HepG2 (cell line): ENCODE measurements at regions not wholly inside any gene's neighbourhood (a gene's known extent, or its start where the extent isn't known, plus 50 kb on each side); places are given as distances from the start of the nearest gene placed in this dataset.

ENCODE experiments used
- ATAC-seq: fragments of 200-7000 bp; cut with Tn5 transposase; 3 replicates; pipeline ENCODE4 v1.9.1; 2020; ENCODE audit warnings: mild to moderate bottlenecking, moderate library complexity
- BruUV-seq: library from RNA; stranded (reverse); fragments of 400-500 nt; replicated peaks from 2 replicates; lab custom pipeline; 2021; lab: Mats Ljungman, UMichigan
- CTCF ChIA-PET: fragments of 300-600 bp; formaldehyde crosslinking; extraction: SDS; loops from one replicate; lab custom pipeline; 2021; ENCODE audit warnings: low total read pairs, inconsistent platforms, low intra/inter-chr PET ratio; lab: Yijun Ruan, JAX
- POLR2A ChIA-PET: fragments of 350-600 bp; sonication (Branson Sonifier 250); formaldehyde crosslinking; loops from one replicate; lab custom pipeline; 2020; ENCODE audit warnings: antibody characterized with exemption, inconsistent platforms; lab: Yijun Ruan, JAX
- DNase-seq: peaks from one replicate; pipeline ENCODE4 v3.0.0-alpha.2; 2015; ENCODE audit warnings: low spot score
- FAIRE-seq: peaks from 3 replicates; lab custom pipeline; 2011; peaks lifted over from hg19 to GRCh38; lab: Jason Lieb, UNC
- H2AFZ ChIP-seq: one replicate; pipeline ENCODE4 v1.6.1; 2011; ENCODE audit warnings: low read length, inconsistent platforms
- H3K27ac ChIP-seq: fragments of 300-600 bp; 3 replicates; pipeline ENCODE4 v1.8.0; 2011; ENCODE audit warnings: mixed run types, mild to moderate bottlenecking, mixed read lengths, low read length, inconsistent platforms; ENCODE audit not compliant: insufficient read depth; ENCODE audit errors: extremely low read length
- H3K27me3 ChIP-seq, 2 experiments: fragments of 200-600 bp in 1 of 2; 2 replicates in 1 of 2; 3 replicates in 1 of 2; pipeline versions ENCODE4 v1.6.0 to v1.8.0; 2011; ENCODE audit warnings: low read length in 2 of 2, mild to moderate bottlenecking in 2 of 2, moderate library complexity in 2 of 2, inconsistent platforms in 1 of 2; ENCODE audit not compliant: insufficient read depth in 2 of 2, control insufficient read depth in 1 of 2
- H3K36me3 ChIP-seq, 2 experiments: fragments of 200-600 bp in 1 of 2; replicated peaks in 1 of 2; 2 replicates in 1 of 2; 3 replicates in 1 of 2; pipeline versions ENCODE4 v1.5.1 to v1.8.0; 2011; ENCODE audit warnings: low read length in 2 of 2, inconsistent platforms in 1 of 2; ENCODE audit not compliant: insufficient read depth in 2 of 2, control insufficient read depth in 1 of 2
- H3K4me1 ChIP-seq: 2 replicates; pipeline ENCODE4 v1.5.1; 2012; ENCODE audit warnings: low read length, inconsistent platforms; ENCODE audit not compliant: insufficient read depth
- H3K4me2 ChIP-seq: 2 replicates; pipeline ENCODE4 v1.6.0; 2011; ENCODE audit warnings: low read depth, low read length, inconsistent platforms
- H3K4me3 ChIP-seq, 3 experiments: fragments of 200-600 bp in 1 of 3; sonication (generic), shearing (Covaris generic) in 1 of 3; replicated peaks in 1 of 3; 2 replicates each; pipeline ENCODE4 v1.5.1; 2011 to 2016; ENCODE audit warnings: low read length in 3 of 3, inconsistent platforms in 2 of 3, low read depth in 2 of 3, mild to moderate bottlenecking in 2 of 3, control low read depth in 1 of 3, mixed read lengths in 1 of 3; ENCODE audit not compliant: insufficient read depth in 1 of 3
- H3K79me2 ChIP-seq: one replicate; pipeline ENCODE4 v1.6.1; 2011; ENCODE audit warnings: low read length, inconsistent platforms; ENCODE audit not compliant: insufficient read depth
- H3K9ac ChIP-seq: 2 replicates; pipeline ENCODE4 v1.6.0; 2011; ENCODE audit warnings: mild to moderate bottlenecking, low read depth, low read length, inconsistent platforms; ENCODE audit not compliant: insufficient read depth
- H3K9me3 ChIP-seq: 2 replicates; pipeline ENCODE4 v1.5.1; 2012; ENCODE audit warnings: mild to moderate bottlenecking, low read length
- H4K20me1 ChIP-seq: 2 replicates; pipeline ENCODE4 v1.6.0; 2011; ENCODE audit warnings: inconsistent platforms, mild to moderate bottlenecking, low read length, moderate library complexity; ENCODE audit not compliant: insufficient read depth
- ASH2L ChIP-seq: fragments of 300-600, 200-600 bp; sonication (generic); IDR thresholded peaks from 2 replicates; pipeline ENCODE4 v1.7.0; 2017; ENCODE audit warnings: low read depth, mild to moderate bottlenecking, moderate library complexity, mixed read lengths, low read length; ENCODE audit not compliant: insufficient read length
- ATF7 ChIP-seq, 2 experiments: fragments of 450-650 bp in 1 of 2; sonication (generic) in 1 of 2; formaldehyde crosslinking in 1 of 2; IDR thresholded peaks; 2 replicates each; pipeline versions ENCODE4 v1.4.0 to v1.6.1; 2016 to 2020; ENCODE audit warnings: antibody characterized with exemption in 1 of 2, mild to moderate bottlenecking in 1 of 2, missing genetic modification reagents in 1 of 2
- CEBPB ChIP-seq: IDR thresholded peaks from 2 replicates; pipeline ENCODE4 v1.6.1; 2011; ENCODE audit warnings: low read depth, low read length, improper control_type of control experiment, borderline replicate concordance
- FOSL2 ChIP-seq: sonication (generic); formaldehyde crosslinking; IDR thresholded peaks from 2 replicates; pipeline ENCODE4 v1.4.0; 2020; ENCODE audit warnings: missing genetic modification reagents
- MAZ ChIP-seq, 2 experiments: sonication (generic) in 1 of 2; formaldehyde crosslinking in 1 of 2; IDR thresholded peaks; 2 replicates each; pipeline versions ENCODE4 v1.5.0 to v1.6.1; 2012 to 2020; ENCODE audit warnings: low read depth in 2 of 2, mild to moderate bottlenecking in 2 of 2, borderline replicate concordance in 1 of 2, improper control_type of control experiment in 1 of 2, low read length in 1 of 2, missing genetic modification reagents in 1 of 2, moderate library complexity in 1 of 2
- NFE2L1 ChIP-seq: sonication (generic); formaldehyde crosslinking; IDR thresholded peaks from 2 replicates; pipeline ENCODE4 v1.4.0; 2020; ENCODE audit warnings: missing genetic modification reagents, mild to moderate bottlenecking, borderline replicate concordance
- PATZ1 ChIP-seq: sonication (generic); formaldehyde crosslinking; IDR thresholded peaks from 2 replicates; pipeline ENCODE4 v1.4.0; 2020; ENCODE audit warnings: missing genetic modification reagents
- PCBP1 ChIP-seq: fragments of 200-400 bp; formaldehyde crosslinking; IDR thresholded peaks from 2 replicates; pipeline ENCODE4 v1.6.1; 2017; ENCODE audit warnings: mild to moderate bottlenecking, low read depth, low read length, borderline replicate concordance
- ZFP91 ChIP-seq: sonication (generic); formaldehyde crosslinking; IDR thresholded peaks from 2 replicates; pipeline ENCODE4 v1.9.0; 2022; ENCODE audit warnings: missing genetic modification reagents, mild to moderate bottlenecking, borderline replicate concordance
- ZNF33B ChIP-seq: sonication (generic); formaldehyde crosslinking; IDR thresholded peaks from 2 replicates; pipeline ENCODE4 v1.5.1; 2020; ENCODE audit warnings: mild to moderate bottlenecking, missing genetic modification reagents
- ZNF629 ChIP-seq: sonication (generic); formaldehyde crosslinking; conservative IDR thresholded peaks from 2 replicates; pipeline ENCODE4 v1.5.0; 2020; ENCODE audit warnings: missing genetic modification reagents
- ZSCAN25 ChIP-seq: sonication (generic); formaldehyde crosslinking; IDR thresholded peaks from 2 replicates; pipeline ENCODE4 v1.8.0; 2022; ENCODE audit warnings: mild to moderate bottlenecking, missing genetic modification reagents
- WGBS: methylation state at CpG from one replicate; pipeline ENCODE4 v1.1.6; 2017; ENCODE audit warnings: low lambda C conversion rate; 5-methylcytosine and 5-hydroxymethylcytosine counted together
- in situ Hi-C: cut with HindIII; loops from 2 replicates; pipeline ENCODE4 v1.10.0; 2017; ENCODE audit warnings: low pct_unique_long_range_greater_than_20kb; ENCODE audit not compliant: extremely low pct_ligation_motif_present
- intact Hi-C: fragments of 100-400 bp; cut with micrococcal nuclease; formaldehyde crosslinking; loops from one replicate; pipeline ENCODE4 v1.10.0; 2022; ENCODE audit not compliant: unreplicated experiment

DNA sequence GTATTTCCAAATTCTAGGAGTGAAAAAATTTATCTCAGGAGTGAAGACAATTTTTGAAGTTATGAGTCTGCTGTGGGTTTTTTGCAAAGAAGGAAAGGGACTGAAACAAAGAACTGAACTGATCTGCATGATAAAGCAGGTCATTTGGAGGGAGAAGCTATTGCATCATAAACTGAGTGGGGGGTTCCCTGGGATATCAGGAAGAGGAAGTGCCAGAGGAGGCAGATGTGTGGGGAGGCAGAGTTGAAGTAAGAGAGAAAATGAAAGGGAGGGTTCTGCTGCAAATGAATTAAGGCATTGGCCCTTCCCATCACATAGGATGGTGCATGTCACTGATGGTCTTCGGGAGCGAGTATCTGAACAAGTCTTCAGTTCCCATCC lies 379.2 kb downstream of the VPS13C start:
- CTCF ChIA-PET = no interaction called here
- WGBS = 0% methylated on average over 2 of the region's 2 CpGs
- Histone ChIP-seq H3K4me3 (no peak overlapping the region), H3K9me3 (no peaks in the 10 kb centered on the region), H3K79me2 (no peaks in the 10 kb centered on the region), H3K36me3 (no peaks in the 10 kb centered on the region), H3K27ac (no peak overlapping the region), H3K4me2 (no peak overlapping the region)
- FAIRE-seq (no peak), DNase-seq (no peak), ATAC-seq (no peak)
- TF ChIP-seq ATF7 (IDR thresholded peaks at IDR 0.05) (peak; percentile 30; the same call in 1 of the 2 replicates), ATF7 (CRISPR knock-in tag; IDR thresholded peaks at IDR 0.05) (no peak), CEBPB (peak; percentile 22; the same call in 1 of the 2 replicates), ZNF33B (no peak)
- TF ChIP-seq, all 625 proteins: peak for 2
- BruUV-seq = no TSS peak
- intact Hi-C loops = no loop called here
- Histone ChIP-seq H4K20me1 (no peaks in the 10 kb centered on the region), H3K4me1 (no peaks in the 10 kb centered on the region), H3K9ac (no peak overlapping the region), H2AFZ (no peak overlapping the region), H3K27me3 (no peaks in the 10 kb centered on the region; a peak in 1 of 5 replicates)
- in situ Hi-C loops = no loop called here
- POLR2A ChIA-PET = no interaction called here

GRCh38 chr15:61680260-61681037 lies 379.8 kb downstream of the VPS13C start:
- Histone ChIP-seq H4K20me1 (no peaks in the 10 kb centered on the region), H3K79me2 (no peaks in the 10 kb centered on the region), H3K9ac (no peak overlapping the region), H3K27ac (no peak overlapping the region), H3K27me3 (no peaks in the 10 kb centered on the region; a peak in 1 of 5 replicates), H3K4me2 (no peak overlapping the region), H3K4me3 (no peak overlapping the region), H2AFZ (no peak overlapping the region), H3K9me3 (no peaks in the 10 kb centered on the region), H3K4me1 (no peaks in the 10 kb centered on the region), H3K36me3 (no peaks in the 10 kb centered on the region)
- DNase-seq = no peak
- ChIA-PET POLR2A (no interaction called here), CTCF (no interaction called here)
- intact Hi-C loops = no loop called here
- in situ Hi-C loops = no loop called here
- ATAC-seq = no peak
- 4% methylated on average over 4 of the region's 4 CpGs for WGBS
- no peak for FAIRE-seq
- no TSS peak for BruUV-seq
- TF ChIP-seq MAZ (IDR thresholded peaks at IDR 0.05; ENCODE audit: borderline replicate concordance, low read depth, low read length) (no peak), MAZ (CRISPR knock-in tag; IDR thresholded peaks at IDR 0.05; ENCODE audit: low read depth) (no peak), FOSL2 (CRISPR knock-in tag) (no peak), ZNF629 (no peak), ASH2L (no peak), PATZ1 (CRISPR knock-in tag) (no peak), ZSCAN25 (CRISPR knock-in tag) (no peak), ZFP91 (CRISPR knock-in tag) (no peak), NFE2L1 (CRISPR knock-in tag) (no peak), PCBP1 (no peak)
